Caco-2 (cell line): ENCODE measurements at regions not wholly inside any gene's neighbourhood (a gene's known extent, or its start where the extent isn't known, plus 50 kb on each side); places are given as distances from the start of the nearest gene placed in this dataset.

Source experiments
- BruUV-seq: library from RNA; stranded (reverse); fragments of 400-500 nt; replicated peaks from 2 replicates; lab custom pipeline; 2021; lab: Mats Ljungman, UMichigan
- CTCF ChIA-PET: fragments of 300-600 bp; sonication (Branson Sonifier 250); formaldehyde crosslinking; loops from one replicate; lab custom pipeline; 2022; ENCODE audit warnings: antibody characterized with exemption; lab: Charles Lee
- POLR2A ChIA-PET: fragments of 300-600 bp; sonication (Branson Sonifier 250); formaldehyde crosslinking; loops from one replicate; lab custom pipeline; 2022; ENCODE audit warnings: antibody characterized with exemption; lab: Charles Lee
- DNase-seq, 2 experiments: peaks; one replicate each; pipeline versions ENCODE4 v3.0.0 to v3.0.0-alpha.2; 2020 to 2022
- H3K27me3 ChIP-seq: replicated peaks from 2 replicates; pipeline ENCODE4 v1.6.0; 2011; ENCODE audit warnings: low read length; ENCODE audit not compliant: control insufficient read depth, insufficient read depth
- H3K36me3 ChIP-seq: 2 replicates; pipeline ENCODE4 v1.5.1; 2011; ENCODE audit warnings: low read length; ENCODE audit not compliant: control insufficient read depth, insufficient read depth
- H3K4me1 ChIP-seq: fragments of 250-450 bp; sonication (Bioruptor Pico); 2 replicates; pipeline ENCODE4 v1.5.1; 2020; ENCODE audit warnings: mild to moderate bottlenecking
- H3K4me3 ChIP-seq: 2 replicates; pipeline ENCODE4 v1.5.1; 2011; ENCODE audit warnings: low read depth, mild to moderate bottlenecking, control low read depth, low read length
- H3K9me3 ChIP-seq: fragments of 250-450 bp; sonication (Bioruptor Pico); 2 replicates; pipeline ENCODE4 v1.5.1; 2020; ENCODE audit warnings: mild to moderate bottlenecking, moderate library complexity
- H3K27ac Mint-ChIP-seq: one replicate; pipeline ENCODE4 v1.8.0; 2022; ENCODE audit warnings: mixed read lengths; ENCODE audit not compliant: unreplicated experiment
- H3K27me3 Mint-ChIP-seq: one replicate; pipeline ENCODE4 v1.8.0; 2022; ENCODE audit warnings: mixed read lengths; ENCODE audit not compliant: insufficient read depth, unreplicated experiment
- H3K36me3 Mint-ChIP-seq: one replicate; pipeline ENCODE4 v1.8.0; 2022; ENCODE audit warnings: mild to moderate bottlenecking, mixed read lengths; ENCODE audit not compliant: insufficient read depth, unreplicated experiment
- H3K4me1 Mint-ChIP-seq: one replicate; pipeline ENCODE4 v1.8.0; 2022; ENCODE audit warnings: low read depth, mixed read lengths; ENCODE audit not compliant: unreplicated experiment
- H3K4me3 Mint-ChIP-seq: one replicate; pipeline ENCODE4 v1.8.0; 2022; ENCODE audit warnings: mild to moderate bottlenecking, moderate library complexity, mixed read lengths; ENCODE audit not compliant: unreplicated experiment
- H3K9me3 Mint-ChIP-seq: one replicate; pipeline ENCODE4 v1.8.0; 2022; ENCODE audit warnings: mixed read lengths; ENCODE audit not compliant: unreplicated experiment
- intact Hi-C: fragments of 100-400 bp; cut with micrococcal nuclease; formaldehyde crosslinking; loops from one replicate; pipeline ENCODE4 v1.10.0; 2022; ENCODE audit not compliant: unreplicated experiment
- TF ChIP-seq, protein P1 (sequence below), 2 experiments: fragments of 200-600 bp in 1 of 2; IDR thresholded peaks; 1 replicate in 1 of 2; 2 replicates in 1 of 2; pipeline versions ENCODE4 v1.5.1 to v1.8.0; 2011 to 2022; ENCODE audit warnings: antibody characterized with exemption in 1 of 2, control low read depth in 1 of 2, inconsistent platforms in 1 of 2, low read depth in 1 of 2, low read length in 1 of 2, mild to moderate bottlenecking in 1 of 2, moderate library complexity in 1 of 2; ENCODE audit not compliant: insufficient read depth in 1 of 2, severe bottlenecking in 1 of 2, unreplicated experiment in 1 of 2

GRCh38 chr5:133877351-133878235, 90.8 kb downstream of the C5orf15 start:
- H3K9me3 Mint-ChIP-seq: peaks cover 31% of the 10 kb centered on the region
- H3K27me3 Mint-ChIP-seq: peaks cover 7% of the 10 kb centered on the region
- peak in 1 of 2 experiments; percentile 22 for DNase-seq
- Histone ChIP-seq H3K4me1 (no peaks in the 10 kb centered on the region), H3K27me3 (no peaks in the 10 kb centered on the region), H3K4me3 (no peak overlapping the region), H3K36me3 (no peaks in the 10 kb centered on the region), H3K9me3 (no peaks in the 10 kb centered on the region)
- no TSS peak for BruUV-seq
- no peak overlapping the region for H3K4me3 Mint-ChIP-seq
- intact Hi-C loops: no loop called here
- TF ChIP-seq, protein P1, sequence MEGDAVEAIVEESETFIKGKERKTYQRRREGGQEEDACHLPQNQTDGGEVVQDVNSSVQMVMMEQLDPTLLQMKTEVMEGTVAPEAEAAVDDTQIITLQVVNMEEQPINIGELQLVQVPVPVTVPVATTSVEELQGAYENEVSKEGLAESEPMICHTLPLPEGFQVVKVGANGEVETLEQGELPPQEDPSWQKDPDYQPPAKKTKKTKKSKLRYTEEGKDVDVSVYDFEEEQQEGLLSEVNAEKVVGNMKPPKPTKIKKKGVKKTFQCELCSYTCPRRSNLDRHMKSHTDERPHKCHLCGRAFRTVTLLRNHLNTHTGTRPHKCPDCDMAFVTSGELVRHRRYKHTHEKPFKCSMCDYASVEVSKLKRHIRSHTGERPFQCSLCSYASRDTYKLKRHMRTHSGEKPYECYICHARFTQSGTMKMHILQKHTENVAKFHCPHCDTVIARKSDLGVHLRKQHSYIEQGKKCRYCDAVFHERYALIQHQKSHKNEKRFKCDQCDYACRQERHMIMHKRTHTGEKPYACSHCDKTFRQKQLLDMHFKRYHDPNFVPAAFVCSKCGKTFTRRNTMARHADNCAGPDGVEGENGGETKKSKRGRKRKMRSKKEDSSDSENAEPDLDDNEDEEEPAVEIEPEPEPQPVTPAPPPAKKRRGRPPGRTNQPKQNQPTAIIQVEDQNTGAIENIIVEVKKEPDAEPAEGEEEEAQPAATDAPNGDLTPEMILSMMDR (IDR thresholded peaks at IDR 0.05; ENCODE audit: insufficient read depth in 1 of 2, low read depth in 1 of 2, low read length in 1 of 2, severe bottlenecking in 1 of 2, unreplicated experiment in 1 of 2): no peak
- H3K4me1 Mint-ChIP-seq: no peaks in the 10 kb centered on the region
- H3K27ac Mint-ChIP-seq: no peak overlapping the region
- H3K36me3 Mint-ChIP-seq: no peaks in the 10 kb centered on the region
- ChIA-PET POLR2A (no interaction called here), CTCF (no interaction called here)

- no peaks in the 10 kb centered on the region for H3K36me3 Mint-ChIP-seq
- TF ChIP-seq, protein P1 (IDR thresholded peaks at IDR 0.05; ENCODE audit: insufficient read depth in 1 of 2, low read depth in 1 of 2, low read length in 1 of 2, severe bottlenecking in 1 of 2, unreplicated experiment in 1 of 2): no peak
- no peaks in the 10 kb centered on the region for H3K4me1 Mint-ChIP-seq
- H3K4me3 Mint-ChIP-seq: no peak overlapping the region
- Histone ChIP-seq H3K4me1 (no peaks in the 10 kb centered on the region), H3K36me3 (no peaks in the 10 kb centered on the region), H3K9me3 (no peaks in the 10 kb centered on the region), H3K27me3 (no peaks in the 10 kb centered on the region), H3K4me3 (no peak overlapping the region)
- peaks cover 6% of the 10 kb centered on the region for H3K27me3 Mint-ChIP-seq
- no TSS peak for BruUV-seq
- H3K9me3 Mint-ChIP-seq: peaks cover 33% of the 10 kb centered on the region
- no peak overlapping the region for H3K27ac Mint-ChIP-seq
- peak in 1 of 2 experiments; percentile 19 for DNase-seq
- ChIA-PET CTCF (no interaction called here), POLR2A (no interaction called here)
- intact Hi-C loops: no loop called here
These were observed 92.2 kb downstream of the C5orf15 start for GRCh38 chr5:133876266-133876665.

GRCh38 chr5:133875179-133875578, 93.2 kb downstream of the C5orf15 start:
- no peaks in the 10 kb centered on the region for H3K9me3 ChIP-seq
- ChIA-PET CTCF (no interaction called here), POLR2A (no interaction called here)
- TF ChIP-seq, protein P1 (IDR thresholded peaks at IDR 0.05; ENCODE audit: insufficient read depth in 1 of 2, low read depth in 1 of 2, low read length in 1 of 2, severe bottlenecking in 1 of 2, unreplicated experiment in 1 of 2): no peak
- Mint-ChIP-seq H3K4me1 (no peaks in the 10 kb centered on the region), H3K36me3 (no peaks in the 10 kb centered on the region), H3K4me3 (no peak overlapping the region), H3K27me3 (peaks cover 6% of the 10 kb centered on the region), H3K27ac (no peak overlapping the region), H3K9me3 (peaks cover 33% of the 10 kb centered on the region)
- no peaks in the 10 kb centered on the region for H3K4me1 ChIP-seq
- no peaks in the 10 kb centered on the region for H3K36me3 ChIP-seq
- no peak overlapping the region for H3K4me3 ChIP-seq
- DNase-seq: no peak
- BruUV-seq: no TSS peak
- intact Hi-C loops: no loop called here
- no peaks in the 10 kb centered on the region for H3K27me3 ChIP-seq
